ENCODE measurements at regions not wholly inside any gene's neighbourhood (a gene's known extent, or its start where the extent isn't known, plus 50 kb on each side); places are given as distances from the start of the nearest gene placed in this dataset.

DNA sequence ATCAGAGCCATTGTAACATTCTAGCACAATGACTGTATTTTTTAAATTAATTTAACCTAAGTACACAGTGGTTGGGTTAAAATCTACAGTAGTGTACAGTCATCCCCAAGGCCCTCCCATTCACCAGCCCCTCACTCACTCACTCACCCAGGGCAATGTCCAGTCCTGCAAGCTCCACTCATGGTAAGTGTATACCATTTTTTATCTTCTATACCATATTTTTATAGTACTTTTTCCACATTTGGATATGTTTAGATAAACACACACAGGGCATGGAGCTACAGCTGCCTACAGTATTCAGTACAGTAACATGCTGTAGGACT, 72.1 kb downstream of the COPS8 start:
- TF ChIP-seq, protein P1, sequence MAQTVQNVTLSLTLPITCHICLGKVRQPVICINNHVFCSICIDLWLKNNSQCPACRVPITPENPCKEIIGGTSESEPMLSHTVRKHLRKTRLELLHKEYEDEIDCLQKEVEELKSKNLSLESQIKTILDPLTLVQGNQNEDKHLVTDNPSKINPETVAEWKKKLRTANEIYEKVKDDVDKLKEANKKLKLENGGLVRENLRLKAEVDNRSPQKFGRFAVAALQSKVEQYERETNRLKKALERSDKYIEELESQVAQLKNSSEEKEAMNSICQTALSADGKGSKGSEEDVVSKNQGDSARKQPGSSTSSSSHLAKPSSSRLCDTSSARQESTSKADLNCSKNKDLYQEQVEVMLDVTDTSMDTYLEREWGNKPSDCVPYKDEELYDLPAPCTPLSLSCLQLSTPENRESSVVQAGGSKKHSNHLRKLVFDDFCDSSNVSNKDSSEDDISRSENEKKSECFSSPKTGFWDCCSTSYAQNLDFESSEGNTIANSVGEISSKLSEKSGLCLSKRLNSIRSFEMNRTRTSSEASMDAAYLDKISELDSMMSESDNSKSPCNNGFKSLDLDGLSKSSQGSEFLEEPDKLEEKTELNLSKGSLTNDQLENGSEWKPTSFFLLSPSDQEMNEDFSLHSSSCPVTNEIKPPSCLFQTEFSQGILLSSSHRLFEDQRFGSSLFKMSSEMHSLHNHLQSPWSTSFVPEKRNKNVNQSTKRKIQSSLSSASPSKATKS (CRISPR knock-in tag; IDR thresholded peaks at IDR 0.05) = no peak
- no peak for TF ChIP-seq DDX20 (tag; IDR thresholded peaks at IDR 0.05; ENCODE audit: low read depth)
- TF ChIP-seq GTF2F1 (IDR thresholded peaks at IDR 0.05; ENCODE audit: low read depth, low read length) = no peak
- no peak for TF ChIP-seq XRCC4 (IDR thresholded peaks at IDR 0.05; ENCODE audit: extremely low read depth, insufficient read depth, insufficient read length)
- no peak for TF ChIP-seq PHB2 (IDR thresholded peaks at IDR 0.05; ENCODE audit: low read depth)
- TF ChIP-seq LARP7 (IDR thresholded peaks at IDR 0.05) = no peak
- TF ChIP-seq ZNF75A (CRISPR knock-in tag; IDR thresholded peaks at IDR 0.05) = no peak
- no peak for TF ChIP-seq ZEB2 (IDR thresholded peaks at IDR 0.05)
- no peak for TF ChIP-seq DMBX1 (CRISPR knock-in tag; IDR thresholded peaks at IDR 0.05; ENCODE audit: borderline replicate concordance)
- TF ChIP-seq, protein P2, sequence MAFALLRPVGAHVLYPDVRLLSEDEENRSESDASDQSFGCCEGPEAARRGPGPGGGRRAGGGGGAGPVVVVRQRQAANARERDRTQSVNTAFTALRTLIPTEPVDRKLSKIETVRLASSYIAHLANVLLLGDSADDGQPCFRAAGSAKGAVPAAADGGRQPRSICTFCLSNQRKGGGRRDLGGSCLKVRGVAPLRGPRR (CRISPR knock-in tag; IDR thresholded peaks at IDR 0.05) = no peak
- TF ChIP-seq, protein P3, sequence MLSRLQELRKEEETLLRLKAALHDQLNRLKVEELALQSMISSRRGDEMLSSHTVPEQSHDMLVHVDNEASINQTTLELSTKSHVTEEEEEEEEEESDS (CRISPR knock-in tag; IDR thresholded peaks at IDR 0.05) = no peak
- TF ChIP-seq, protein P4, sequence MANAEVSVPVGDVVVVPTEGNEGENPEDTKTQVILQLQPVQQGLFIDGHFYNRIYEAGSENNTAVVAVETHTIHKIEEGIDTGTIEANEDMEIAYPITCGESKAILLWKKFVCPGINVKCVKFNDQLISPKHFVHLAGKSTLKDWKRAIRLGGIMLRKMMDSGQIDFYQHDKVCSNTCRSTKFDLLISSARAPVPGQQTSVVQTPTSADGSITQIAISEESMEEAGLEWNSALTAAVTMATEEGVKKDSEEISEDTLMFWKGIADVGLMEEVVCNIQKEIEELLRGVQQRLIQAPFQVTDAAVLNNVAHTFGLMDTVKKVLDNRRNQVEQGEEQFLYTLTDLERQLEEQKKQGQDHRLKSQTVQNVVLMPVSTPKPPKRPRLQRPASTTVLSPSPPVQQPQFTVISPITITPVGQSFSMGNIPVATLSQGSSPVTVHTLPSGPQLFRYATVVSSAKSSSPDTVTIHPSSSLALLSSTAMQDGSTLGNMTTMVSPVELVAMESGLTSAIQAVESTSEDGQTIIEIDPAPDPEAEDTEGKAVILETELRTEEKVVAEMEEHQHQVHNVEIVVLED (CRISPR knock-in tag; IDR thresholded peaks at IDR 0.05) = no peak
- no peak for TF ChIP-seq DACH1 (IDR thresholded peaks at IDR 0.05; ENCODE audit: partially characterized antibody)
- no peak for TF ChIP-seq POLR2B (IDR thresholded peaks at IDR 0.05; ENCODE audit: low read depth, partially characterized antibody)
- TF ChIP-seq, protein P5, sequence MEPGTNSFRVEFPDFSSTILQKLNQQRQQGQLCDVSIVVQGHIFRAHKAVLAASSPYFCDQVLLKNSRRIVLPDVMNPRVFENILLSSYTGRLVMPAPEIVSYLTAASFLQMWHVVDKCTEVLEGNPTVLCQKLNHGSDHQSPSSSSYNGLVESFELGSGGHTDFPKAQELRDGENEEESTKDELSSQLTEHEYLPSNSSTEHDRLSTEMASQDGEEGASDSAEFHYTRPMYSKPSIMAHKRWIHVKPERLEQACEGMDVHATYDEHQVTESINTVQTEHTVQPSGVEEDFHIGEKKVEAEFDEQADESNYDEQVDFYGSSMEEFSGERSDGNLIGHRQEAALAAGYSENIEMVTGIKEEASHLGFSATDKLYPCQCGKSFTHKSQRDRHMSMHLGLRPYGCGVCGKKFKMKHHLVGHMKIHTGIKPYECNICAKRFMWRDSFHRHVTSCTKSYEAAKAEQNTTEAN (CRISPR knock-in tag; IDR thresholded peaks at IDR 0.05) = no peak
- FAIRE-seq = no peak
- Histone ChIP-seq H3K27me3 (ENCODE audit: control insufficient read depth in 2 of 2, insufficient read depth in 2 of 2, low read length in 2 of 2) (peaks cover 2 to 37% of the 10 kb centered on the region in 2 experiments; a peak in 2 of 5 replicates), H4K20me1 (replicated peaks; ENCODE audit: control insufficient read depth, insufficient read depth, low read length) (no peaks in the 10 kb centered on the region), H2AFZ (ENCODE audit: low read depth, low read length) (no peak overlapping the region), H3K9ac (ENCODE audit: insufficient read depth in 1 of 2, low read depth in 2 of 2, low read length in 2 of 2) (no peak overlapping the region), H3K27ac (ENCODE audit: extremely low read depth, low read depth, low read length) (no peak overlapping the region), H3K4me3 (no peak overlapping the region), H3K9me3 (replicated peaks; ENCODE audit: control insufficient read depth, insufficient read depth, low read depth, low read length) (no peaks in the 10 kb centered on the region), H3K4me2 (ENCODE audit: insufficient read depth, low read length) (no peak overlapping the region), H3K36me3 (ENCODE audit: control insufficient read depth, insufficient read depth, low read length) (no peaks in the 10 kb centered on the region), H3K9me1 (ENCODE audit: control insufficient read depth, insufficient read depth, low read length) (no peaks in the 10 kb centered on the region), H3K79me2 (ENCODE audit: control insufficient read depth, insufficient read depth, low read length) (no peaks in the 10 kb centered on the region), H3K4me1 (replicated peaks in 1 of 2; ENCODE audit: control insufficient read depth in 2 of 2, insufficient read depth in 2 of 2, low read length in 2 of 2) (no peaks in the 10 kb centered on the region)
- POLR2A ChIA-PET = no interaction called here
- CTCF ChIA-PET (ENCODE audit: low intra/inter-chr PET ratio) = no interaction called here
- no TSS peak for BruUV-seq (replicated peaks)
- no peak for ATAC-seq
- intact Hi-C loops (cut with micrococcal nuclease) = no loop called here
- no peak for DNase-seq (ENCODE audit: extremely low read depth in 1 of 4, low spot score in 3 of 4)
- in situ Hi-C loops (cut with MboI) = loop anchor here (10.0 kb wide), 1 partner anchor 417 kb away; no protein-coding TSS in a partner anchor
